ENCODE measurements at regions not wholly inside any gene's neighbourhood (a gene's known extent, or its start where the extent isn't known, plus 50 kb on each side); places are given as distances from the start of the nearest gene placed in this dataset.
"Not testable (repeated sequence)": the region's sequence is repeated elsewhere in the genome, so short reads cannot be mapped to it uniquely, and the experiment has no call there.

GRCh38 chr20:52075400-52075799, 116.2 kb downstream of the ZFP64 start:
- DNase-seq (ENCODE audit: low spot score), result no peak
- no peak overlapping the region for H3K27ac Mint-ChIP-seq
- H3K36me3 Mint-ChIP-seq (ENCODE audit: low read depth), result no peaks in the 10 kb centered on the region
- no peaks in the 10 kb centered on the region for H3K4me1 Mint-ChIP-seq (ENCODE audit: low read depth)
- H3K27me3 Mint-ChIP-seq (ENCODE audit: low read depth), result no peaks in the 10 kb centered on the region
- H3K9me3 Mint-ChIP-seq, result no peaks in the 10 kb centered on the region
- intact Hi-C loops (cut with micrococcal nuclease), result no loop called here
- H3K4me3 Mint-ChIP-seq (ENCODE audit: low read depth), result no peak overlapping the region

- no peaks in the 10 kb centered on the region for H3K4me1 Mint-ChIP-seq (ENCODE audit: low read depth)
- intact Hi-C loops (cut with micrococcal nuclease), result no loop called here
- H3K36me3 Mint-ChIP-seq (ENCODE audit: low read depth), result no peaks in the 10 kb centered on the region
Measured at GRCh38 chr20:52071136-52071535, 120.4 kb downstream of the ZFP64 start.

GRCh38 chr20:52064931-52065330, 126.6 kb downstream of the ZFP64 start:
- intact Hi-C loops (cut with micrococcal nuclease), result no loop called here
- H3K27ac Mint-ChIP-seq, result no peak overlapping the region
- no peak for DNase-seq (ENCODE audit: low spot score)
- no peak overlapping the region for H3K4me3 Mint-ChIP-seq (ENCODE audit: low read depth)
- no peaks in the 10 kb centered on the region for H3K27me3 Mint-ChIP-seq (ENCODE audit: low read depth)
- H3K9me3 Mint-ChIP-seq, result no peaks in the 10 kb centered on the region
- H3K36me3 Mint-ChIP-seq (ENCODE audit: low read depth), result no peaks in the 10 kb centered on the region
- H3K4me1 Mint-ChIP-seq (ENCODE audit: low read depth), result no peaks in the 10 kb centered on the region

More at GRCh38 chr20:52071136-52071535, 120.4 kb downstream of the ZFP64 start:
- no peak overlapping the region for H3K27ac Mint-ChIP-seq
- no peak for DNase-seq (ENCODE audit: low spot score)
- no peaks in the 10 kb centered on the region for H3K27me3 Mint-ChIP-seq (ENCODE audit: low read depth)
- H3K4me3 Mint-ChIP-seq (ENCODE audit: low read depth), result no peak overlapping the region
- H3K9me3 Mint-ChIP-seq, result no peaks in the 10 kb centered on the region

GRCh38 chr20:52062452-52063209, 128.9 kb downstream of the ZFP64 start:
- H3K4me1 Mint-ChIP-seq (ENCODE audit: low read depth), result no peaks in the 10 kb centered on the region
- H3K36me3 Mint-ChIP-seq (ENCODE audit: low read depth), result no peaks in the 10 kb centered on the region
- no peak overlapping the region for H3K27ac Mint-ChIP-seq
- no peak overlapping the region for H3K4me3 Mint-ChIP-seq (ENCODE audit: low read depth)
- no peaks in the 10 kb centered on the region for H3K27me3 Mint-ChIP-seq (ENCODE audit: low read depth)
- intact Hi-C loops (cut with micrococcal nuclease), result no loop called here
- DNase-seq (ENCODE audit: low spot score), result no peak
- H3K9me3 Mint-ChIP-seq, result no peaks in the 10 kb centered on the region

DNA sequence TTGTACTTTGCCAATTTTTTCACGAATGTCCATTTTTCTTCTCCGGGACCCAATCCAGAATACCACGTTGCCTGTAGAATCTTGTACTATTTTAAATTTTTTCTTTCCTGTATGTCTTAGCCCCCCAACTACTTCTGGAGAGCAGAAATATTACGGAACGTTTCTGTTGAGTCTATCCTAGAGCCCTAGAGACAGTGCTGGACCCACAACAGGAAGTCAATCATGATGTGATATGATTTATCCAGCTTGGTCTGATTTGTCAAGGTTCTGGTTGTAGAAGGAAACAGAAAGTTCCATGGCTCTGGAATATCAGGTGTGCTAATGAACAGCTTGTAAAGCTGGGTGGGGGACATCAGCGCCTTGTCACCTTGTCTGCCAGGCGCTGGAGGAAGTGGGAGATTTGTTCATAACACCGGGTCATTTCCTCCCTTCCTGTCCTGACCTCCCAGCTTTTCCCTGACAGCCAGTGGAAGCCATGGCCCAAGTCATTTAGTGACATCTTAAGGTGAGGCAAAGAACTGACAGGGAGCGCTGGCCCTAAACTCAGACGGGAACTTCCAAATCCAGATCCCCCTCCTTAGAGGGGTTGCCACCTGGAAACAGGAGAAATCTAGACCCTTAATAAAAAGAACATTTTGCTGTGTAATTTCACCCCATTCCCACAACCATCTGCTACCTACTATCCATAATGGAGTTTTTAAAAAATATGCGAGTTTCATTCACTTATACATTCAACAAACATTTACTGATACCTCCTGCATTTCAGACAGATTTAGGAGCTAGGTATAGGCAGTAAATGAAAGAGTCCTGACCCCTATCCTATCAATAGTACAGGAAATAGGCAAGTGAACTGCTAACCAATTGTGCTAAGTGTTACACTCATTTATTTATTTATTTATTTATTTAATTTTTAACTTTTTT, 130.5 kb downstream of the ZFP64 start:
- no peaks in the 10 kb centered on the region for H3K27me3 Mint-ChIP-seq (ENCODE audit: low read depth)
- no peak overlapping the region for H3K4me3 Mint-ChIP-seq (ENCODE audit: low read depth)
- peaks cover 10% of the 10 kb centered on the region for H3K9me3 Mint-ChIP-seq
- no peak overlapping the region for H3K27ac Mint-ChIP-seq
- peaks cover 8% of the 10 kb centered on the region for H3K36me3 Mint-ChIP-seq (ENCODE audit: low read depth)
- intact Hi-C loops (cut with micrococcal nuclease), result no loop called here
- peaks cover 3% of the 10 kb centered on the region for H3K4me1 Mint-ChIP-seq (ENCODE audit: low read depth)
- no peak for DNase-seq (ENCODE audit: low spot score)

- H3K27ac Mint-ChIP-seq; H3K4me3 Mint-ChIP-seq (ENCODE audit: low read depth); DNase-seq (ENCODE audit: low spot score); H3K4me1 Mint-ChIP-seq (ENCODE audit: low read depth); H3K36me3 Mint-ChIP-seq (ENCODE audit: low read depth); H3K27me3 Mint-ChIP-seq (ENCODE audit: low read depth); intact Hi-C loops (cut with micrococcal nuclease): not testable (repeated sequence)
- H3K9me3 Mint-ChIP-seq, result peaks cover 11% of the 10 kb centered on the region
Measured at GRCh38 chr20:52057133-52057532, 134.4 kb downstream of the ZFP64 start.

DNA sequence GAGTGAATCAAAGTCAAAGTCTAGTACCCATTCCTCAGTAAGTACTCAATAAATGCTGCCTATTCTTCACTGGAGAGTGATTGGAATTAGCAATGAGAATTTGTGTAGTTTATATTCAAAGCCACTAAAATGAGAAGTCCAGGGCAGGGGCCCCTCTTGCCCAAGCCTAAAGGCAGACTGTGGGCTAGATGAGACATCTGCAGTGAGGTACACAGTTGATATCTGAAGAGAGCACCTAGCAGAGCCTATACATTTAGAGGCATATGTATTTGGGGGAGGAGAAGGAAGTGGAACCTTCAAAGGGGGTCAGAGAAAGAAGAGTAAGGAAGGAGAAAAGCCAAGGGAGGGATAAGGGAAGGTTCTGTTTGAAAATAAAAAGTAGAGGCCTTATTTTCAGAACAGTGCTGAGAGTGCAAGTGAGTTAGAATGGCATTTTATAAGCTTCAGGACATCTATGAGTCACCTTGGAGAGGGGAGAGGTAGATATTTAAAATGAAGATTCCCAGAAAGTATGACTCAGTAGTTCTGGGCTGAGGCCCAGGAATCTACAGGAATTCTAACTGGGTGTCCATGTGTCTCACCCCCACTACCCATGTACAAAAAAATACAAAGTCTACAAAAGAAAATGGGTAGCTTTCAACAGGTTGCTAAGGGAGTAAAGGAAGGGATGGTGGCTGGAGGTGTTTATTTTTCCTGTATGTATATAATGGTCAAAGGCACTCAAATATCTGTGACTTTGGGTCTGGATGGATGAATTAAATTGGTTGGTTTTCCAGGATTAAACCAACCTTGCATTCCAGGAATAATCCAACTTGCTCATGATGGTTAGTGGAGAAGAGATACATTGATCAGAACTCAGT, 135.1 kb downstream of the ZFP64 start:
- peaks cover 11% of the 10 kb centered on the region for H3K9me3 Mint-ChIP-seq
- H3K27ac Mint-ChIP-seq, result no peak overlapping the region
- H3K4me1 Mint-ChIP-seq (ENCODE audit: low read depth), result peaks cover 3% of the 10 kb centered on the region
- no peak for DNase-seq (ENCODE audit: low spot score)
- H3K27me3 Mint-ChIP-seq (ENCODE audit: low read depth), result no peaks in the 10 kb centered on the region
- H3K36me3 Mint-ChIP-seq (ENCODE audit: low read depth), result peaks cover 8% of the 10 kb centered on the region
- H3K4me3 Mint-ChIP-seq (ENCODE audit: low read depth), result no peak overlapping the region
- intact Hi-C loops (cut with micrococcal nuclease), result no loop called here

GRCh38 chr20:52054123-52054522, 137.5 kb downstream of the ZFP64 start:
- H3K27ac Mint-ChIP-seq, result no peak overlapping the region
- no peak for DNase-seq (ENCODE audit: low spot score)

GRCh38 chr20:52049001-52049731, 142.4 kb downstream of the ZFP64 start:
- H3K27me3 Mint-ChIP-seq (ENCODE audit: low read depth), result peaks cover 3% of the 10 kb centered on the region
- no peak for DNase-seq (ENCODE audit: low spot score)
- no peak overlapping the region for H3K4me3 Mint-ChIP-seq (ENCODE audit: low read depth)
- H3K9me3 Mint-ChIP-seq, result no peaks in the 10 kb centered on the region
- peaks cover 35% of the 10 kb centered on the region for H3K4me1 Mint-ChIP-seq (ENCODE audit: low read depth)
- intact Hi-C loops (cut with micrococcal nuclease), result loop anchor here (5.0 kb wide), 3 partner anchors 332 to 507 kb away; partner anchors contain the start of gene NFATC2
- H3K27ac Mint-ChIP-seq, result peak overlapping the region; percentile 89
- H3K36me3 Mint-ChIP-seq (ENCODE audit: low read depth), result peaks cover 3% of the 10 kb centered on the region

More at GRCh38 chr20:52054123-52054522, 137.5 kb downstream of the ZFP64 start:
- Mint-ChIP-seq H3K27me3 (ENCODE audit: low read depth) (peaks cover 3% of the 10 kb centered on the region), H3K36me3 (ENCODE audit: low read depth) (peaks cover 8% of the 10 kb centered on the region), H3K4me3 (ENCODE audit: low read depth) (no peak overlapping the region), H3K4me1 (ENCODE audit: low read depth) (peaks cover 9% of the 10 kb centered on the region), H3K9me3 (peaks cover 11% of the 10 kb centered on the region)
- intact Hi-C loops (cut with micrococcal nuclease), result no loop called here

DNA sequence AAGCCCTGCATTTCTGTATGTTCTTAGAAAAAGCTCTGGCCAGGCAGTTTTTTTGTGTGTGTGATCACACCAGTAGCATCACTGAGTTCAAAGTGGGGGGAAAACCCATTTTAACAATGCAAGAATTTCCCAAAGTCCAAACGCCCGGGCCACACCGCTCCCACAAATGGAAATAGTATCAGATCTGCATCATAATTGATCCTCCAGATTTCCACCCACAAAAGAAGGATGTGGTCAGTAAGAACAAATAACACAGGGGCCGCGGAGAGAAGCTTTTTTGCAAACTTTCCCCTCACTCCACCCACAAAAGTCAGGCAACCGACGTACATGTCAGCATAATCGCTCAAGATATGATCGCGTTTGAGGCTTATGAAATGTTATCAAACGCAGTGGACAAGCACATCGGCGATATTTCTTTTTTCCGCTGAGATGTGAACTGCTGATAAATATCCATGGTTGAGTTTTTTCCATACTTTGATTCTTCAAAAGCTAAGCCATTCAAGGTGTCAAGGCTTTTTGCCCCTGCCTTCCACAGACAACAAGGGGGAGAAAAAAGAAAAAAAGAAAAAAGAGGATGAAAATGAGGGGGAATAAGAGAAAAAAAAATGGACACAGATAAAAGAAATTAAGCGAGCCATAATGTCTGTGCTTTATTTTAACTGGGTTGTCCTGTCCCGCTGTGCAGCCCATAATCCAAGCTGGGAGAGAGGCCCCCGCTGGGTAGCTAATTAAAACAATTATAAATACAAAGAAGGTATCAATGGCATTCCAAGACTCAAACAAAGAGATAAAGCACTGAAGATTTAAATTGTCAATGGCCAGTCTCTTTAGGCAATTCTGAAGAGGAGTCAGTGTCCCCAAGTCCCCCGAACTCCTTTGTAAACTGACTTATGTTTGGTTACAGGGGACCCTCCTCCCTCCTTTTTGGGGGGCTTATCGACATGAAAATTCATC, 143.5 kb downstream of the ZFP64 start:
- peak; percentile 24 for DNase-seq (ENCODE audit: low spot score)
- peak overlapping the region; percentile 89 for H3K27ac Mint-ChIP-seq
- no peaks in the 10 kb centered on the region for H3K9me3 Mint-ChIP-seq
- intact Hi-C loops (cut with micrococcal nuclease), result loop anchor here (2.0 to 5.0 kb wide), 4 partner anchors 15 to 506 kb away; partner anchors contain the start of gene NFATC2
- peaks cover 35% of the 10 kb centered on the region for H3K4me1 Mint-ChIP-seq (ENCODE audit: low read depth)
- H3K27me3 Mint-ChIP-seq (ENCODE audit: low read depth), result peaks cover 3% of the 10 kb centered on the region
- H3K36me3 Mint-ChIP-seq (ENCODE audit: low read depth), result peaks cover 3% of the 10 kb centered on the region
- H3K4me3 Mint-ChIP-seq (ENCODE audit: low read depth), result peak overlapping the region; percentile 44

DNA sequence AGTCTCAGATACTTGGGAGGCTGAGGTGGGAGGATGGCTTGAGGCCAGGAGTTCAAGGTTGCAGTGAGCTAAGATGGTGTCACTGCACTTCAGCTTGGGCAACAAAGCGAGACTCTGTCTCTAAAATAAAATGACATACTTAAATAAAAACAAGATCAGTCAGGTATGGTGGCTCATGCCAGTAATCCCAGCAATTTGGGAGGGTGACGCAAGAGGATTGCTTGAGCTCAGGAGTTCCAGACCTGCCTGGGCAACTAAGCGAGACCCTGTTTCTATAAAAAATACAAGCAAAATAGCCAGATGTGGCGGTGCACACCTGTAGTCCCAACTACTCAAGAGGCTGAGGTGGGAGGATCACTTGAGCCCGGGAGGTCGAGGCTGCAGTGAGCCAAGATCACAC, 149.6 kb downstream of the ZFP64 start:
- Mint-ChIP-seq H3K9me3 (no peaks in the 10 kb centered on the region), H3K27ac (no peak overlapping the region), H3K27me3 (ENCODE audit: low read depth) (no peaks in the 10 kb centered on the region), H3K36me3 (ENCODE audit: low read depth) (peaks cover 3% of the 10 kb centered on the region), H3K4me1 (ENCODE audit: low read depth) (peaks cover 8% of the 10 kb centered on the region), H3K4me3 (ENCODE audit: low read depth) (no peak overlapping the region)
- intact Hi-C loops (cut with micrococcal nuclease), result no loop called here
- DNase-seq (ENCODE audit: low spot score), result no peak
